Activated CD4-positive, alpha-beta memory T cell treated with anti-CD3 and anti-CD28 coated beads, Interleukin-2, amount 10 ng/mL, durations not matched to agents 7 days and 5 days (primary cell): ENCODE measurements at regions not wholly inside any gene's neighbourhood (a gene's known extent, or its start where the extent isn't known, plus 50 kb on each side); places are given as distances from the start of the nearest gene placed in this dataset.

Source experiments
- CTCF ChIA-PET: fragments of 350-600 bp; sonication (Branson Sonifier 250); formaldehyde crosslinking; loops from one replicate; lab custom pipeline; 2021; ENCODE audit warnings: antibody characterized with exemption, inconsistent platforms; lab: Charles Lee
- POLR2A ChIA-PET: fragments of 350-600 bp; sonication (Branson Sonifier 250); formaldehyde crosslinking; loops from one replicate; lab custom pipeline; 2021; ENCODE audit warnings: antibody characterized with exemption; lab: Charles Lee
- DNase-seq: peaks from one replicate; pipeline ENCODE4 v3.0.0-alpha.2; 2020
- H3K27ac Mint-ChIP-seq: one replicate; pipeline ENCODE4 v1.8.0; 2021; ENCODE audit warnings: mild to moderate bottlenecking, mixed read lengths
- H3K27me3 Mint-ChIP-seq: one replicate; pipeline ENCODE4 v1.8.0; 2021; ENCODE audit warnings: mixed read lengths
- H3K36me3 Mint-ChIP-seq: one replicate; pipeline ENCODE4 v1.8.0; 2021; ENCODE audit warnings: low read depth, mixed read lengths
- H3K4me1 Mint-ChIP-seq: one replicate; pipeline ENCODE4 v1.8.0; 2021; ENCODE audit warnings: mixed read lengths
- H3K4me3 Mint-ChIP-seq: one replicate; pipeline ENCODE4 v1.8.0; 2021; ENCODE audit warnings: mild to moderate bottlenecking, mixed read lengths
- H3K9me3 Mint-ChIP-seq: one replicate; pipeline ENCODE4 v1.8.0; 2021; ENCODE audit warnings: mixed read lengths

GRCh38 chr13:107466326-107467099 is 748.8 kb downstream of the LIG4 start:
- no peaks in the 10 kb centered on the region for H3K27me3 Mint-ChIP-seq
- peaks cover 6% of the 10 kb centered on the region for H3K9me3 Mint-ChIP-seq
- H3K4me3 Mint-ChIP-seq = no peak overlapping the region
- CTCF ChIA-PET = no interaction called here
- no peaks in the 10 kb centered on the region for H3K36me3 Mint-ChIP-seq
- POLR2A ChIA-PET = no interaction called here
- no peak overlapping the region for H3K27ac Mint-ChIP-seq
- no peak for DNase-seq
- H3K4me1 Mint-ChIP-seq = no peaks in the 10 kb centered on the region

DNA sequence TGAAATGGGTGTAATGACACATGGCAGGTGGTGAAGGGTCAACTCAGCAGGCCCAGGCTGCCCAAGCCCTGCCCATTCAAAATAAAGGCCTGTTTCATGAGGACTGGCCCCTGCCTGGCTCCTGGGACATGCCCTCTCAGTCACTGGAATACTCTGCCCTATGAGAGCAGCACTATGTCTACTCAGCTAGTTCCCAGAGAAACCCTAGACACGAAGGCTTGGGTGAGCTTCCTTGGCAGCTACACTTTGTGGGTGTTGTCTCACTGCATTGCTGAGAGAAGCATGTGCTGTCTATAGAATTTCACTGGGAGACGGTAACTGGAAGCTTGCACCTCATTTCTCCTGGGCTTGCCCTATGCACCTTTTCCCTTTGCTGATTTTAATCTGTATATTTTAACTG is 752.8 kb downstream of the LIG4 start:
- no peak overlapping the region for H3K4me3 Mint-ChIP-seq
- no peaks in the 10 kb centered on the region for H3K4me1 Mint-ChIP-seq
- CTCF ChIA-PET = no interaction called here
- H3K27ac Mint-ChIP-seq = no peak overlapping the region
- POLR2A ChIA-PET = no interaction called here
- H3K36me3 Mint-ChIP-seq = no peaks in the 10 kb centered on the region
- peaks cover 3% of the 10 kb centered on the region for H3K9me3 Mint-ChIP-seq
- no peak for DNase-seq
- H3K27me3 Mint-ChIP-seq = no peaks in the 10 kb centered on the region

DNA sequence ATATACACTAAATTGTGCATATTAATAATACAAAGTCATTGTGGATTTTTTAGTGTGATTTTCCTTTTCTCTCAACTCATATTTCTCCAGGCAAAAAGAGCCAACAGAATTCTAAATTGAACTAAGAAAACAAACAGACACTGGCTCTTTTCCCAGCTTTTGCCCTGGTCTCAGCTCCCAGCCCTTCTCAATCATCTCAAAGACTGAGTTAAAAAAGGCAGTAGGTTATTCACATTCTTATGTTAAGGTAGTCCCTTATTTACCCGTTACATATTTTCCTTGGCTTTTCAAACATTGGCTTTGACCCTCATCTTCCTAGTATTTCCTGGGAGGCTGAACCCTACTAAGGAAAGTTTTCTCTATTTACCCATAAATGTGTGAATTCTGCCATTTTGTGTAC is 753.6 kb downstream of the LIG4 start:
- peaks cover 3% of the 10 kb centered on the region for H3K9me3 Mint-ChIP-seq
- no peak overlapping the region for H3K27ac Mint-ChIP-seq
- CTCF ChIA-PET = no interaction called here
- no peak for DNase-seq
- H3K4me3 Mint-ChIP-seq = no peak overlapping the region
- POLR2A ChIA-PET = no interaction called here
- H3K27me3 Mint-ChIP-seq = no peaks in the 10 kb centered on the region
- H3K4me1 Mint-ChIP-seq = no peaks in the 10 kb centered on the region
- H3K36me3 Mint-ChIP-seq = no peaks in the 10 kb centered on the region

DNA sequence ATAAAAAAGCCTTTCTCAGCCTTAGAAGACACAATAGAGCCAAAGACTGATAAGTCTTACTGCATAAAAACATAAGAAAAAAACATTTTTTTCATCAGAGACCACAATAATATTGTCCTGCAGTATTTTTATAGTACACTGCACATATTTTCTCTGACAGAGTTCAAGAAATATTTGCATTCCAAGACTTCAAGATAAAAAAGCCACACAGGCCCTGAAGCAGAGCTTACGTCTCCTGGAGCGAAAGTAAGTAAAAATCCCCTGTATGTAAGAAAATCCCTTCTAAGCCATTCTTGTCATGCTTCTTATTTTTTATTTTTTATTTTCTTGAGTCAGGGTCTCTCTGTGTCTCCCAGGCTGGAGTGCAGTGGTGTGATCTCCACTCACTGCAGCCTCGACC is 755.9 kb downstream of the LIG4 start:
- no peak for DNase-seq
- Mint-ChIP-seq H3K4me3 (no peak overlapping the region), H3K36me3 (no peaks in the 10 kb centered on the region), H3K4me1 (no peaks in the 10 kb centered on the region), H3K9me3 (peaks cover 2% of the 10 kb centered on the region), H3K27me3 (no peaks in the 10 kb centered on the region), H3K27ac (no peak overlapping the region)
- ChIA-PET CTCF (no interaction called here), POLR2A (no interaction called here)

DNA sequence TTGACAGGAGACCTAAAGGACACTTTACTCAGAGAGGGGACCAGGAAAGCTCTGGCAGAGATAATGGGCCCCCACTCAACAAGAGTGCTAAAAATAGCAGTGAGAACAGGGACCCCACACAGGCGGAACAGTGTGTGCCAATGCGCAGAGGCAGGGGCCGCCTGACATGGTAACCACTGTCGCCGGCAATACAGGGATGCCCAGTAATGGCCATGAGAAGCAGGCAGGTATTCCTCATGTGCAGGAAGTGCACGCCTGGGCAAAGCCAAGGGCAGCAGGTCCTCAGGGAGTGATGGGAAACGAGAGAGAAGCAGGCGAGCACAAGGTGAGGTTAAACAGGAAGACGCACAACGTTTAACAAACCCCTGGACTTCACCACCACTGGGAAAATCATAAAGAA is 757.1 kb downstream of the LIG4 start:
- H3K9me3 Mint-ChIP-seq = peaks cover 11% of the 10 kb centered on the region
- H3K27me3 Mint-ChIP-seq = no peaks in the 10 kb centered on the region
- H3K36me3 Mint-ChIP-seq = no peaks in the 10 kb centered on the region
- H3K4me1 Mint-ChIP-seq = no peaks in the 10 kb centered on the region
- DNase-seq = no peak
- ChIA-PET CTCF (no interaction called here), POLR2A (no interaction called here)
- H3K4me3 Mint-ChIP-seq = no peak overlapping the region
- H3K27ac Mint-ChIP-seq = no peak overlapping the region

- CTCF ChIA-PET = no interaction called here
- Mint-ChIP-seq H3K9me3 (peaks cover 14% of the 10 kb centered on the region), H3K36me3 (no peaks in the 10 kb centered on the region), H3K4me1 (no peaks in the 10 kb centered on the region), H3K27me3 (no peaks in the 10 kb centered on the region), H3K4me3 (no peak overlapping the region), H3K27ac (no peak overlapping the region)
- DNase-seq = no peak
- POLR2A ChIA-PET = no interaction called here
Measured at GRCh38 chr13:107457686-107458085, 757.6 kb downstream of the LIG4 start.

GRCh38 chr13:107456431-107456830 is 758.9 kb downstream of the LIG4 start:
- Mint-ChIP-seq H3K36me3 (no peaks in the 10 kb centered on the region), H3K4me3 (no peak overlapping the region), H3K27ac (no peak overlapping the region), H3K4me1 (no peaks in the 10 kb centered on the region), H3K9me3 (peaks cover 14% of the 10 kb centered on the region), H3K27me3 (no peaks in the 10 kb centered on the region)
- no peak for DNase-seq
- ChIA-PET POLR2A (no interaction called here), CTCF (no interaction called here)

GRCh38 chr13:107452833-107453232 is 762.5 kb downstream of the LIG4 start:
- ChIA-PET POLR2A (no interaction called here), CTCF (no interaction called here)

GRCh38 chr13:107450931-107451330 is 764.4 kb downstream of the LIG4 start:
- no peak overlapping the region for H3K27ac Mint-ChIP-seq
- no peak overlapping the region for H3K4me3 Mint-ChIP-seq
- ChIA-PET CTCF (no interaction called here), POLR2A (no interaction called here)
- H3K9me3 Mint-ChIP-seq = peaks cover 29% of the 10 kb centered on the region
- no peaks in the 10 kb centered on the region for H3K36me3 Mint-ChIP-seq
- no peaks in the 10 kb centered on the region for H3K4me1 Mint-ChIP-seq
- no peaks in the 10 kb centered on the region for H3K27me3 Mint-ChIP-seq
- no peak for DNase-seq

More at GRCh38 chr13:107452833-107453232, 762.5 kb downstream of the LIG4 start:
- H3K9me3 Mint-ChIP-seq = peaks cover 29% of the 10 kb centered on the region
- H3K27ac Mint-ChIP-seq = no peak overlapping the region
- no peak overlapping the region for H3K4me3 Mint-ChIP-seq
- H3K27me3 Mint-ChIP-seq = no peaks in the 10 kb centered on the region
- H3K4me1 Mint-ChIP-seq = no peaks in the 10 kb centered on the region
- no peak for DNase-seq
- H3K36me3 Mint-ChIP-seq = no peaks in the 10 kb centered on the region

DNA sequence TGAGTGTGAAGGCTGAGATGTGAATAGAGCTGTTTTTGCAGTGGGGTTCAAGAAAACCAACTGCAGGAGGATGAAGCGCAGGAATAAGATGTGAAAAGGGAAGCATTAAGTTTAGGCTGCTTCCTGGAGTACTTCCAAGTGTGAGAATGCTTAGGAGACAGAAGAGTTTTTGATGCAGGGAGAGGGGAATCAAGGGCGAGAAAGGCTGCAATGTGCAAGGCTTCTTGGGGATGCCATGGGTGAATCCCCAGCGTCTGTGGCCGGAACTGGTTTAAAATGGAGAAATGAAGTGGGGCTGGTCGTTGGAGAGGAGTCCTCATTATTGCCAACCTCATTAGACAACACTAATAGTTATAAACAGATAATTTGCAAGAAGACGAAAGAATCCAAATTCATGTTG is 764.9 kb downstream of the LIG4 start:
- no peaks in the 10 kb centered on the region for H3K36me3 Mint-ChIP-seq
- no peaks in the 10 kb centered on the region for H3K4me1 Mint-ChIP-seq
- no peak overlapping the region for H3K27ac Mint-ChIP-seq
- no peaks in the 10 kb centered on the region for H3K27me3 Mint-ChIP-seq
- DNase-seq = no peak
- H3K4me3 Mint-ChIP-seq = no peak overlapping the region
- ChIA-PET CTCF (no interaction called here), POLR2A (no interaction called here)
- peaks cover 29% of the 10 kb centered on the region for H3K9me3 Mint-ChIP-seq

- peaks cover 15% of the 10 kb centered on the region for H3K9me3 Mint-ChIP-seq
- ChIA-PET POLR2A (no interaction called here), CTCF (no interaction called here)
- no peak for DNase-seq
- H3K4me3 Mint-ChIP-seq = no peak overlapping the region
- H3K36me3 Mint-ChIP-seq = no peaks in the 10 kb centered on the region
- H3K27me3 Mint-ChIP-seq = no peaks in the 10 kb centered on the region
- no peak overlapping the region for H3K27ac Mint-ChIP-seq
- H3K4me1 Mint-ChIP-seq = no peaks in the 10 kb centered on the region
Measured at GRCh38 chr13:107447591-107447990, 767.7 kb downstream of the LIG4 start.

DNA sequence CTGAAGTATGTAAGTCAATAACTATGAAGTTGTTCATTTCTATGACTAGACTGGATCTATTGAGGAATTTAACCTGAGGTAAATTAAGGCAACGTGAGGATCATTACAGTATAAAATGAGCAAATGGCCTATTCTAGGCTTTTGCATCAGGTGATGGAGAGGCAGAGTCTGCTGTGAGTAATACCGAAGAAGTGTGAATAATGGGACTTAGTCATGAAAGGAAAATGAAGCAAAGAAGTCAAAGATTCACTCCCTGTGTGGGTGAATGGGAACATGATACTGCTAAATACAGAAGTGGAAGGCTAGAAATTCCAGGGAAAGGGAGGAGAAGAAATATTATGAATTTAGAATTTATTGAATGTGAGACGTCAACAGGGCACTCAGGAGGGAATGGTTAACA is 774.1 kb downstream of the LIG4 start:
- H3K27ac Mint-ChIP-seq = no peak overlapping the region
- H3K9me3 Mint-ChIP-seq = no peaks in the 10 kb centered on the region
- DNase-seq = no peak
- H3K4me1 Mint-ChIP-seq = no peaks in the 10 kb centered on the region
- no peak overlapping the region for H3K4me3 Mint-ChIP-seq
- CTCF ChIA-PET = no interaction called here
- H3K36me3 Mint-ChIP-seq = no peaks in the 10 kb centered on the region
- no peaks in the 10 kb centered on the region for H3K27me3 Mint-ChIP-seq
- POLR2A ChIA-PET = no interaction called here

DNA sequence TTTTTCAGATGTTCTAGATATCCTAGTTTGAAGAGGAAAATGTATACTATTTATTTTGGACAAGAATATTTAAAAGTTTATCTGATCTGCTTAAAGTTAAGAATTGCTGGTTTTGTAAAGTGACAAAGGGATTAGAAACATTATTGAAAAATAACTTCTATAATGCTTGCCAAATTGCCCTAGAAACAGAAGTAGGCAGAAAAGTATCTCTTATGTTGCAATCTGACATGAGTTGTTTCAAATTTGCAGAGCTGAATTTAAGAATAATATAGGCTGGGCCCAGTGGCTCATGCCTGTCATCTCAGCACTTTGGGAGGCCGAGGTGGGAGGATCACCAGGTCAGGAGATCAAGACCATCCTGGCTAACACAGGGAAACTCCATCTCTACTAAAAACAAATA is 777.1 kb downstream of the LIG4 start:
- Mint-ChIP-seq H3K27ac (no peak overlapping the region), H3K36me3 (no peaks in the 10 kb centered on the region), H3K27me3 (no peaks in the 10 kb centered on the region), H3K4me1 (no peaks in the 10 kb centered on the region), H3K4me3 (no peak overlapping the region), H3K9me3 (no peaks in the 10 kb centered on the region)
- no peak for DNase-seq
- CTCF ChIA-PET = no interaction called here
- POLR2A ChIA-PET = no interaction called here

GRCh38 chr13:107434347-107434746 is 781.0 kb downstream of the LIG4 start:
- H3K27me3 Mint-ChIP-seq = no peaks in the 10 kb centered on the region
- H3K36me3 Mint-ChIP-seq = no peaks in the 10 kb centered on the region
- peaks cover 3% of the 10 kb centered on the region for H3K9me3 Mint-ChIP-seq
- CTCF ChIA-PET = no interaction called here
- no peak for DNase-seq
- no peak overlapping the region for H3K4me3 Mint-ChIP-seq
- no peak overlapping the region for H3K27ac Mint-ChIP-seq
- H3K4me1 Mint-ChIP-seq = no peaks in the 10 kb centered on the region
- POLR2A ChIA-PET = no interaction called here
